Fibroblast of lung (primary cell): ENCODE measurements at regions not wholly inside any gene's neighbourhood (a gene's known extent, or its start where the extent isn't known, plus 50 kb on each side); places are given as distances from the start of the nearest gene placed in this dataset.

Experiments used
- DNase-seq, 2 donors: peaks; one replicate each; pipeline versions ENCODE4 v3.0.0 to v3.0.0-alpha.2; 2010; ENCODE audit warnings: low read depth in 2 of 2
- H2AFZ ChIP-seq: 2 replicates; pipeline ENCODE4 v1.5.1; 2012; ENCODE audit warnings: low read length, control low read depth, inconsistent platforms
- H3K27ac ChIP-seq: 2 replicates; pipeline ENCODE4 v1.5.1; 2011; ENCODE audit warnings: low read length, control low read depth; ENCODE audit not compliant: insufficient read depth
- H3K27me3 ChIP-seq: 2 replicates; pipeline ENCODE4 v1.5.1; 2011; ENCODE audit warnings: mild to moderate bottlenecking, low read length; ENCODE audit not compliant: control insufficient read depth, insufficient read depth
- H3K36me3 ChIP-seq: 2 replicates; pipeline ENCODE4 v1.5.1; 2011; ENCODE audit warnings: low read length; ENCODE audit not compliant: control insufficient read depth, insufficient read depth
- H3K4me1 ChIP-seq: 2 replicates; pipeline ENCODE4 v1.5.1; 2011; ENCODE audit warnings: low read length; ENCODE audit not compliant: control insufficient read depth, insufficient read depth; ENCODE audit errors: extremely low read depth
- H3K4me2 ChIP-seq: 2 replicates; pipeline ENCODE4 v1.5.1; 2011; ENCODE audit warnings: low read length, control low read depth; ENCODE audit not compliant: insufficient read depth; ENCODE audit errors: extremely low read depth
- H3K4me3 ChIP-seq, 4 experiments: fragments of 200-600 bp in 1 of 4; sonication (generic) in 1 of 4; replicated peaks in 1 of 4; 2 replicates each; pipeline ENCODE4 v1.5.1; 2011 to 2016; ENCODE audit warnings: low read length in 4 of 4, low read depth in 3 of 4, mild to moderate bottlenecking in 3 of 4, control low read depth in 2 of 4, inconsistent platforms in 1 of 4, mixed read lengths in 1 of 4; ENCODE audit not compliant: insufficient read depth in 1 of 4; ENCODE audit errors: control extremely low read depth in 1 of 4
- H3K79me2 ChIP-seq: 2 replicates; pipeline ENCODE4 v1.5.1; 2012; ENCODE audit warnings: mild to moderate bottlenecking, low read length, inconsistent platforms; ENCODE audit not compliant: control insufficient read depth, insufficient read depth
- H3K9ac ChIP-seq: 2 replicates; pipeline ENCODE4 v1.5.1; 2011; ENCODE audit warnings: mild to moderate bottlenecking, low read length, control low read depth; ENCODE audit not compliant: insufficient read depth
- H3K9me3 ChIP-seq: 2 replicates; pipeline ENCODE4 v1.5.1; 2012; ENCODE audit warnings: low read depth, low read length; ENCODE audit not compliant: control insufficient read depth, insufficient read depth
- H4K20me1 ChIP-seq: 2 replicates; pipeline ENCODE4 v1.5.1; 2011; ENCODE audit warnings: low read length; ENCODE audit not compliant: control insufficient read depth, insufficient read depth; ENCODE audit errors: extremely low read depth
- CTCF ChIP-seq, 2 donors: IDR thresholded peaks in 1 of 2; conservative IDR thresholded peaks in 1 of 2; 1 replicate in 1 of 2; 2 replicates in 1 of 2; pipeline ENCODE4 v1.5.1; 2011 to 2012; ENCODE audit warnings: low read length in 2 of 2, control low read depth in 1 of 2, inconsistent platforms in 1 of 2, low read depth in 1 of 2, mild to moderate bottlenecking in 1 of 2
- EZH2 ChIP-seq: IDR thresholded peaks from 2 replicates; pipeline ENCODE4 v1.5.1; 2012; ENCODE audit warnings: low read length, control low read depth, mild to moderate bottlenecking; ENCODE audit errors: missing control alignments

DNA sequence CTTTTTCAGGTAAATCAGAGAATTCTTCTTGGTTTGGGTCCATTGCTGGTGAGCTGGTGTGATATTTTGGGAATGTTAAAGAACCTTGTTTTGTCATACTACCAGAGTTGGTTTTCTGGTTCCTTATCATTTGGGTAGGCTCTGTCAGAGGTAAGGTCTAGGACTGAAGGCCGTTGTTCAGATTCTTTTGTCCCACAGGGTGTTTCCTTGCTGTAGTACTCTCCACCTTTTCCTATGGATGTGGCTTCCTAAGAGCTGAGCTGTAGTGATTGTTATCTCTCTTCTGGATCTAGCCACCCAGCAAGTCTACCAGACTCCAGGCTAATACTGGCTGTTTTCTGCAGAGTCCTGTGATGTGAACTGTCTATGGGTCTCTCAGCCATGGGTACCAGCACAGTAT is 367.5 kb upstream of the GATB start:
- H3K9ac ChIP-seq = no peak overlapping the region
- no peaks in the 10 kb centered on the region for H4K20me1 ChIP-seq
- H3K9me3 ChIP-seq = no peaks in the 10 kb centered on the region
- no peak for DNase-seq
- H3K79me2 ChIP-seq = no peaks in the 10 kb centered on the region
- TF ChIP-seq EZH2 (no peak), CTCF (conservative IDR thresholded peaks at IDR 0.05 in 1 of 2, IDR thresholded peaks at IDR 0.05 in 1 of 2; ENCODE audit: low read depth in 1 of 2, low read length in 2 of 2) (no peak)
- H3K4me3 ChIP-seq = no peak overlapping the region
- no peaks in the 10 kb centered on the region for H3K36me3 ChIP-seq
- no peak overlapping the region for H3K4me2 ChIP-seq
- H3K4me1 ChIP-seq = no peaks in the 10 kb centered on the region
- H3K27ac ChIP-seq = no peak overlapping the region
- H2AFZ ChIP-seq = no peak overlapping the region
- H3K27me3 ChIP-seq = no peaks in the 10 kb centered on the region

GRCh38 chr4:152126238-152126637 is 365.4 kb upstream of the GATB start:
- DNase-seq = no peak

DNA sequence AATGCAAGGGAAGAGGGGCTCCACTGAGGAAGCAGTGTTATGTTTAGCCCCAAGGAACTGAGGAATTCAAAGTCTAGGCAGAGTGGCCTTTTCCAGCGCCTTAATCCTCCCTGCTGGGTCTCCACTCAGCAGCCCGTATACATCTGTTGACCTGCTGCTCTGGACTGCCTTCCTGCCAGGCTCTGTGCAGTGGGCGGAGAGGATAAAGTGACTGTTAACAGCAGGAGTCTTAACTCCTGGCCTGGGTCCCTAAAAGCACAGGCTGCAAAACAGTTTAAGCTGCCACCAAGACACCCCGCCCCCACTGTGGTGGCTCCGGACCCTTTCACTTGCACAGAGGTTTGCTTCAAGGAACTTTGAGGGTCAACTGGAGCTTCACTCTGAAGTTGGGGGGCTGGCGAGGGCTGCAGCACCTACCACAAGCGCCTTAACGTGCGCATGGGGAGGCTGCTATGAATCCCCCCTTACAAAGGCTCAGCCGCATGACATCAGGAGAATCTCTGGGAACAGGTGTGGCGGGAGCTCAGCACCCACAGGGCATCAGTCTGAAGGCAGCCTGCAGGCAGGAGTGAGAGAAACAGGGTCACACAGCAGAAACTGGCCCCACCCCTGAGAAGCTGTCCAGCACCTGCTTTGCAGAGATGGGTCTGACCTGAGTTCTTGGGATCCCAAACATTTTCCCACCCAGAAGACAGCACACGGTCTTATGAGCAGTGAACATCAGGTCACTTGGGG is 358.2 kb upstream of the GATB start:
- H3K4me2 ChIP-seq = no peak overlapping the region
- TF ChIP-seq CTCF (conservative IDR thresholded peaks at IDR 0.05 in 1 of 2, IDR thresholded peaks at IDR 0.05 in 1 of 2; ENCODE audit: low read depth in 1 of 2, low read length in 2 of 2) (no peak), EZH2 (no peak)
- H3K36me3 ChIP-seq = no peaks in the 10 kb centered on the region
- H4K20me1 ChIP-seq = no peaks in the 10 kb centered on the region
- H3K9ac ChIP-seq = no peak overlapping the region
- H3K4me1 ChIP-seq = no peaks in the 10 kb centered on the region
- no peaks in the 10 kb centered on the region for H3K9me3 ChIP-seq
- H3K4me3 ChIP-seq = no peak overlapping the region
- DNase-seq = no peak
- peaks cover 4% of the 10 kb centered on the region for H3K27me3 ChIP-seq
- no peak overlapping the region for H2AFZ ChIP-seq
- no peak overlapping the region for H3K27ac ChIP-seq
- no peaks in the 10 kb centered on the region for H3K79me2 ChIP-seq

More at GRCh38 chr4:152126238-152126637, 365.4 kb upstream of the GATB start:
- H3K9me3 ChIP-seq = no peaks in the 10 kb centered on the region
- H3K4me1 ChIP-seq = no peaks in the 10 kb centered on the region
- H3K27me3 ChIP-seq = no peaks in the 10 kb centered on the region
- no peak overlapping the region for H3K9ac ChIP-seq
- H3K36me3 ChIP-seq = no peaks in the 10 kb centered on the region
- no peak overlapping the region for H2AFZ ChIP-seq
- TF ChIP-seq CTCF (conservative IDR thresholded peaks at IDR 0.05 in 1 of 2, IDR thresholded peaks at IDR 0.05 in 1 of 2; ENCODE audit: low read depth in 1 of 2, low read length in 2 of 2) (no peak), EZH2 (no peak)
- no peaks in the 10 kb centered on the region for H3K79me2 ChIP-seq
- H3K4me2 ChIP-seq = no peak overlapping the region
- H4K20me1 ChIP-seq = no peaks in the 10 kb centered on the region
- H3K27ac ChIP-seq = no peak overlapping the region
- H3K4me3 ChIP-seq = no peak overlapping the region
